BE2C (cell line): ENCODE measurements at regions not wholly inside any gene's neighbourhood (a gene's known extent, or its start where the extent isn't known, plus 50 kb on each side); places are given as distances from the start of the nearest gene placed in this dataset.

ENCODE experiments used
- DNase-seq: peaks from one replicate; pipeline ENCODE4 v3.0.0-alpha.2; 2020
- H3K27me3 ChIP-seq: fragments of 250-450 bp; sonication (Bioruptor Pico); 2 replicates; pipeline ENCODE4 v1.5.1; 2020; ENCODE audit warnings: mild to moderate bottlenecking
- H3K36me3 ChIP-seq: fragments of 250-450 bp; sonication (Bioruptor Pico); 2 replicates; pipeline ENCODE4 v1.5.1; 2020; ENCODE audit warnings: mild to moderate bottlenecking
- H3K4me1 ChIP-seq: fragments of 250-450 bp; sonication (Bioruptor Pico); 2 replicates; pipeline ENCODE4 v1.5.1; 2020
- H3K4me3 ChIP-seq: 2 replicates; pipeline ENCODE4 v1.5.1; 2011; ENCODE audit warnings: low read depth, low read length
- H3K9me3 ChIP-seq: fragments of 250-450 bp; sonication (Bioruptor Pico); 2 replicates; pipeline ENCODE4 v1.5.1; 2020
- TF ChIP-seq, protein P1 (sequence below): IDR thresholded peaks from 2 replicates; pipeline ENCODE4 v1.5.1; 2012; ENCODE audit warnings: mild to moderate bottlenecking, low read depth, low read length

DNA sequence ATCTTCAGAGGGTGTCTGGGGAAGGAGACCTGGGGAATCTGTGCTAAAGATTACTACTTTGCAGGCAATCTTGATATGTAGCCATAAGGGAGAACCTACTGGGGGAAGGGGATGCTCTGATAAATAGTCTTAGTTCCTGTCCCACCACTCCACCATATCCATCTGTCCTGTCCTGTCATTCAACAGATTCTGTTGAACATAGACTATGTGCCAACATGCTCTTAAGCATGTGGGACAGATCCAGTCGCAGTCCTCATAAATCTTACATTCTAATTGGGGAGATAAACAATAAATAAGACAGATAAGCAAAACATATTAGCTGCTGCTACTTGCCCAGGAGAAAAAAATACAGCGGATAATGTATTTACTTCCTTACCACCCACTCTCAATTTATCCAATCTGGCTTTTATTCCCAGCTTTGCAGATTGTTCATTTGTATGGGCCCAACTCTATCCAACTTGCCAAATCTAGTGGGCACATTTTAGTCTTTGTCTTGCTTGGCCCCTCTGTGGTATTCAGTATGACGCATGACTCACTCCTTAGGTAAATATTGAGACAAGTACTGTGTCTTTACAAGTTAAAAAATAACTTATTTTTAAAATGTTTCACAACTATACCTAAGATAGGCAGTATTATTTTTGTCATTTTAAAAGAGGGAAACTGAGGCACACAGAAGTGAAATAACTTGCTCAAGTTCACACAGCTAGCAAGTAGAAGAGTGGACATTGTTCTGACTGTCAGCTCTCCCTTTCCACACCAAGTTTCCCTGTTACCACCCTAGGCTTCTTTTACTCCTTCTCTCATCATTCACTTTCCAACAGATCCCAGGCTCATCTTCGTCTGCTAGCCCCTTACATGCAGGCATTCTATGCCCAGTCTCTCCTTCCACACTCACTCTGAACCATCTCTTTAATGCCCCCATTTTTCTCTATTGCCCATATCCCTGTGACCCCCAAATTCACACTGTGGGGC lies 133.6 kb upstream of the SESN3 start:
- TF ChIP-seq, protein P1, sequence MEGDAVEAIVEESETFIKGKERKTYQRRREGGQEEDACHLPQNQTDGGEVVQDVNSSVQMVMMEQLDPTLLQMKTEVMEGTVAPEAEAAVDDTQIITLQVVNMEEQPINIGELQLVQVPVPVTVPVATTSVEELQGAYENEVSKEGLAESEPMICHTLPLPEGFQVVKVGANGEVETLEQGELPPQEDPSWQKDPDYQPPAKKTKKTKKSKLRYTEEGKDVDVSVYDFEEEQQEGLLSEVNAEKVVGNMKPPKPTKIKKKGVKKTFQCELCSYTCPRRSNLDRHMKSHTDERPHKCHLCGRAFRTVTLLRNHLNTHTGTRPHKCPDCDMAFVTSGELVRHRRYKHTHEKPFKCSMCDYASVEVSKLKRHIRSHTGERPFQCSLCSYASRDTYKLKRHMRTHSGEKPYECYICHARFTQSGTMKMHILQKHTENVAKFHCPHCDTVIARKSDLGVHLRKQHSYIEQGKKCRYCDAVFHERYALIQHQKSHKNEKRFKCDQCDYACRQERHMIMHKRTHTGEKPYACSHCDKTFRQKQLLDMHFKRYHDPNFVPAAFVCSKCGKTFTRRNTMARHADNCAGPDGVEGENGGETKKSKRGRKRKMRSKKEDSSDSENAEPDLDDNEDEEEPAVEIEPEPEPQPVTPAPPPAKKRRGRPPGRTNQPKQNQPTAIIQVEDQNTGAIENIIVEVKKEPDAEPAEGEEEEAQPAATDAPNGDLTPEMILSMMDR: no peak
- Histone ChIP-seq H3K4me3 (no peak overlapping the region), H3K4me1 (peaks cover 36% of the 10 kb centered on the region), H3K9me3 (no peaks in the 10 kb centered on the region), H3K36me3 (no peaks in the 10 kb centered on the region), H3K27me3 (no peaks in the 10 kb centered on the region)
- peak; percentile 36 for DNase-seq

DNA sequence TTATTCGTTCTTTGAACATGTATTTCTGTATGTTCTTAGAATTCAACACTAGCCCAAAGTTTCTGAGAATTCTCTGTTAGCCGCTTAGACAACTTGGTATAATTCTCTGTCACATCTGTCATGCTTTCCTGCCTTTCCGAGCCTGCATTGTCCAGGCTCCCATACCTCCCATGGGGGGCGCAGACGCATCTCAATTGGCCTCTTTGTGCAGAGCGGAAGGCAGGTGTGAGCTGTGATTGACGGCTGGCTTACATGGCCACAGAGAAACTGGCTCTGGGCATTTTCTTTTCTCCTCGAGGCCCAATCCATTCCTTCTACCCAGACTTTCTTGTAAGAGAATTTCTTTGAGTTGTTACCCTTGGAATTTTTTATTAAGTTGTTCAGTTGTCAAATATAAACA lies 132.7 kb upstream of the SESN3 start:
- H3K4me1 ChIP-seq: peaks cover 32% of the 10 kb centered on the region

DNA sequence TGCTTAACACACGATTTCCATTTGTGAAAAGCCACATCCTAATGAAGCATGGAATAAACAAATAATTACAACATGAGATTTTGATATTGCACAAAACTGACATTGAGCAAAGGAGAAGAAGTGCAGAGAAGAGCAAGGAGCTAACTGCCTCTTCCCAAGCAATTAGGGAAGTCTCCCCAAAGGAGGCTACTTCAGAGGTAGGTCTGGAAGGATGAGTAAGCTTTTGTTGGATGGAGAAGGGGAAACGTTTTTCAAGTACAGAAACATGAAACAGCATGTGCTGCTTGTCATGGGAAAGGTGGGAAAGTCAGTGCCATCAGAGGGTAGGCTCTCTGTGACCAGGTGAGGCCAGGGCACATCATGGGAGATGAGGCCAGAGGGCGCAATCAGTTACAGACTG lies 132.2 kb upstream of the SESN3 start:
- Histone ChIP-seq H3K27me3 (no peaks in the 10 kb centered on the region), H3K36me3 (no peaks in the 10 kb centered on the region), H3K4me1 (peaks cover 32% of the 10 kb centered on the region), H3K9me3 (no peaks in the 10 kb centered on the region), H3K4me3 (no peak overlapping the region)
- no peak for DNase-seq
- TF ChIP-seq, protein P1: no peak

More for the DNA sequence above, 132.7 kb upstream of the SESN3 start:
- Histone ChIP-seq H3K36me3 (no peaks in the 10 kb centered on the region), H3K9me3 (no peaks in the 10 kb centered on the region), H3K4me3 (no peak overlapping the region), H3K27me3 (no peaks in the 10 kb centered on the region)
- TF ChIP-seq, protein P1: peak; percentile 53
- peak; percentile 86 for DNase-seq

DNA sequence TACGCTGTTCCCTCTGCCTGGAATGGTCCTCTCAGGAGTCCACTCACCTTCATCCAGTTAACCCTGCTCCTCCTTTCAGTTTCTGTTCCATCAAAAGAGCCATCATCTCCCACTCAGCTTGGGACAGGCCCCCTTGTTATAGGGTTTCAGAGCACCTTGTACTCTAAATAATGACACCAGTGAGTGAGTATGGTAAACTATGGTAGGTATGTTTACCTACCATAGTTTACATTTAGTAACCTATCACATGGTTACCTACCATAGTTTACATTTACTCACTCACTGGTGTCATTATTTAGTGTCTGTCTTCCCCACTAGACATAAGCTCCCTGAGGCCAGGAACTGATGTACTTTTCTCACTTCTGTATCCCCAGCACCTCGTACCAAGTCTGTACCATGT lies 130.2 kb upstream of the SESN3 start:
- no peaks in the 10 kb centered on the region for H3K36me3 ChIP-seq
- TF ChIP-seq, protein P1: no peak

DNA sequence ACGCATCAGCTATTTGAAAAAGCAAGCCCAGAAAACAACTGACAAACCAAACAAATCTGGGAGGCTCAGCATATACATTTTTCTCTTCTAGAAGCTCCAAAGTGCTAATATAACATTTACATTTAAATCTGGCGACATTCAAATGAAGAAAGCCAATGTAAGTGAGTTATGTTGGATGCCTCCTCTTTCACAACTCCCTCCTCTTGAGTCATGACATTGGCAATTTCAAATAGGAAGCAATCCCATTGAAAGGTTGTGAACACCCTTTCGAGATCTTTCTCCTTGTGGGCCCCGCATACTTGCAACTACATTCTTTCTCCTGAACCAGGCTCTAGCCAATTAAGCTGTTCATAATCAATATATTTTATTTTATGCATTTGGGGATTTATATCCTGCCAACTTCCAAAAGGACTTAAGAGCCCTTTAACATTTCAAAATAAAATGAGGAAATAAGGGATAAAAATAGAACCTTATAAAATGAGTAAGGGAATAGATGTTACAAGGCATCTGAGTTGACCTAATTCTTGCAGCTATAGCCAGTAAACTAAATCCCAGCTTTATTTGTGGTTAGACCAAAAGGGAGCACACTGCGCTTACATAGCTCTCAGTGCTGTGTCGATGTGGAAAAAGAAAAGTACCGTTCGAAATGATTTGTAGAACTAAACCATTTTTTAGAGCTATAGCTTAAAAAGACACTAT lies 129.5 kb upstream of the SESN3 start:
- TF ChIP-seq, protein P1: no peak
- H3K9me3 ChIP-seq: no peaks in the 10 kb centered on the region
- no peaks in the 10 kb centered on the region for H3K27me3 ChIP-seq
- H3K4me1 ChIP-seq: peaks cover 19% of the 10 kb centered on the region
- no peaks in the 10 kb centered on the region for H3K36me3 ChIP-seq
- DNase-seq: no peak
- H3K4me3 ChIP-seq: no peak overlapping the region

More for the DNA sequence above, 130.2 kb upstream of the SESN3 start:
- Histone ChIP-seq H3K27me3 (no peaks in the 10 kb centered on the region), H3K4me3 (no peak overlapping the region), H3K9me3 (no peaks in the 10 kb centered on the region), H3K4me1 (peaks cover 19% of the 10 kb centered on the region)
- DNase-seq: no peak
